Spleen (tissue), 11 donors: ENCODE measurements at regions not wholly inside any gene's neighbourhood (a gene's known extent, or its start where the extent isn't known, plus 50 kb on each side); places are given as distances from the start of the nearest gene placed in this dataset.

Experiments
- DNase-seq: peaks from one replicate; pipeline ENCODE4 v3.0.0-alpha.2; 2020
- H3K27ac ChIP-seq, 8 donors: fragments of 200-600 bp; sonication (generic) in 7 of 8; 1 replicate in 4 of 8; 2 replicates in 4 of 8; pipeline versions ENCODE4 v1.5.0 to v1.8.0; 2016 to 2021; ENCODE audit warnings: inconsistent platforms in 4 of 8, mild to moderate bottlenecking in 4 of 8, moderate library complexity in 1 of 8
- H3K27me3 ChIP-seq, 7 donors: fragments of 200-600 bp; sonication (generic) in 6 of 7; replicated peaks in 1 of 7; 1 replicate in 4 of 7; 2 replicates in 3 of 7; pipeline versions ENCODE4 v1.5.0 to v1.8.0; 2016 to 2021; ENCODE audit warnings: inconsistent platforms in 3 of 7, mild to moderate bottlenecking in 1 of 7
- H3K36me3 ChIP-seq, 6 donors: fragments of 200-600 bp; sonication (generic) in 5 of 6; 1 replicate in 4 of 6; 2 replicates in 2 of 6; pipeline versions ENCODE4 v1.5.0 to v1.8.0; 2016 to 2021; ENCODE audit warnings: inconsistent platforms in 2 of 6
- H3K4me1 ChIP-seq, 6 donors: fragments of 200-600 bp; sonication (generic) in 5 of 6; 1 replicate in 3 of 6; 2 replicates in 3 of 6; pipeline versions ENCODE4 v1.5.0 to v1.8.0; 2016 to 2021; ENCODE audit warnings: inconsistent platforms in 3 of 6
- H3K4me3 ChIP-seq, 8 donors: fragments of 200-600 bp; sonication (generic) in 7 of 8; 1 replicate in 4 of 8; 2 replicates in 4 of 8; pipeline versions ENCODE4 v1.5.0 to v1.8.0; 2016 to 2021; ENCODE audit warnings: inconsistent platforms in 4 of 8, mild to moderate bottlenecking in 4 of 8, moderate library complexity in 2 of 8
- H3K9me3 ChIP-seq, 8 donors: fragments of 200-600 bp; sonication (generic) in 7 of 8; 1 replicate in 4 of 8; 2 replicates in 4 of 8; pipeline versions ENCODE4 v1.5.0 to v1.8.0; 2016 to 2021; ENCODE audit warnings: inconsistent platforms in 4 of 8
- CTCF ChIP-seq, 11 experiments: fragments of 200-600 bp in 7 of 11; fragments of 450-650 bp in 4 of 11; sonication (generic) in 4 of 11; IDR thresholded peaks in 8 of 11; conservative IDR thresholded peaks in 3 of 11; 1 replicate in 7 of 11; 2 replicates in 4 of 11; pipeline versions ENCODE4 v1.4.0 to v1.8.0; 2016 to 2021; ENCODE audit warnings: antibody characterized with exemption in 11 of 11, inconsistent platforms in 4 of 11, mild to moderate bottlenecking in 1 of 11
- POLR2A ChIP-seq, 3 donors: fragments of 450-650 bp; IDR thresholded peaks; one replicate each; pipeline ENCODE4 v1.5.1; 2017; ENCODE audit warnings: antibody characterized with exemption in 3 of 3, mild to moderate bottlenecking in 1 of 3
- POLR2AphosphoS5 ChIP-seq, 3 donors: sonication (generic); formaldehyde crosslinking; IDR thresholded peaks; one replicate each; pipeline ENCODE4 v1.5.1; 2017; ENCODE audit warnings: antibody characterized with exemption in 3 of 3
- WGBS, 5 donors: extraction: QIAGEN DNeasy Blood & Tissue Kit in 3 of 5; methylation state at CpG; one replicate each; pipeline versions ENCODE4 v1.1.5 to v1.1.7; 2013 to 2018; 5-methylcytosine and 5-hydroxymethylcytosine counted together
- intact Hi-C: fragments of 100-400 bp; cut with DNase I; formaldehyde crosslinking; loops from one replicate; pipeline ENCODE4 v1.15.0; 2023; ENCODE audit warnings: low total_unique reads
- donor health status: healthy with polysubstance abuse.
- donor health status: DM: no; HTN: no; CAD: no; lungs with moderate emphysema.
- donor health status: DM: no; HTN: no; CAD: no.
- donor health status: Bipolar disorder and iron deficiency.
- donor health status: healthy.
- donor health status: DM: no; HTN: no; CAD: no.
- donor health status: DM: yes; HTN: yes; CAD: no.

- peak; percentile 83 for DNase-seq
- Histone ChIP-seq H3K27me3 (no peaks in the 10 kb centered on the region), H3K9me3 (no peaks in the 10 kb centered on the region), H3K36me3 (no peaks in the 10 kb centered on the region), H3K4me3 (peak overlapping the region in 1 of 8 donors; percentile 42), H3K27ac (peak overlapping the region in 7 of 8 donors; percentile 44 to 81 (median 76)), H3K4me1 (peaks cover 9 to 69% (median 33%) of the 10 kb centered on the region in 6 donors)
- WGBS, 5 donors: 48 to 71% (median 55%) methylated on average over 13 to 18 of the region's 18 CpGs
- peak in 2 of 3 donors; percentile 37 to 44 for TF ChIP-seq POLR2AphosphoS5 (IDR thresholded peaks at IDR 0.05)
- no peak for TF ChIP-seq CTCF (IDR thresholded peaks at IDR 0.05 in 8 of 11, conservative IDR thresholded peaks at IDR 0.05 in 3 of 11)
- no peak for TF ChIP-seq POLR2A (IDR thresholded peaks at IDR 0.05)
- intact Hi-C loops: no loop called here
Observed at GRCh38 chr9:89655990-89656657, 51.3 kb downstream of the GADD45G start.

DNA sequence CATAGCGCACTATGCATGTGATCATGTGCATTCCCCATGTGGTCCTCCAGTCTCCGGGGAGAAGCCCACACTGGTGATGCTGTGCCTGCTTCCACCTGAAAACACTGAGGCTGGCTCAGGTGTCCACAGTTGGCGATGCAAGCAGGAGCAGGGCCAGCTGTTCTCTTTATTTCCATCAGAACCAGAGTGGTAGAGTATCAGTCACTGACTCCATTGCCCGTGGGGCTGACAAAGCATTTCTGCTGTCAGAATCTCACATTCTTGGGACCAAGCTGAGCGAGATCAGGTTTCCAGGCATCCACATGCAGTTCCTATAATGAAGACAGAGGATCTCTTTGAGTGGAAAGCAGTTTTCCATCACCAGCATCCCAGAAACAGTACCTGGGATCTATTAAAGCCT lies 52.5 kb downstream of the GADD45G start:
- peak overlapping the region in 6 of 8 donors; percentile 61 to 81 (median 77) for H3K27ac ChIP-seq
- H3K4me1 ChIP-seq: peaks cover 16 to 81% (median 43%) of the 10 kb centered on the region in 6 donors
- intact Hi-C loops: no loop called here
- no peaks in the 10 kb centered on the region for H3K36me3 ChIP-seq
- H3K9me3 ChIP-seq: no peaks in the 10 kb centered on the region
- 85 to 95% (median 91%) methylated on average over 4 to 5 of the region's 5 CpGs for WGBS, 5 donors
- H3K27me3 ChIP-seq: no peaks in the 10 kb centered on the region
- DNase-seq: no peak
- TF ChIP-seq POLR2AphosphoS5 (IDR thresholded peaks at IDR 0.05) (no peak), CTCF (IDR thresholded peaks at IDR 0.05 in 8 of 11, conservative IDR thresholded peaks at IDR 0.05 in 3 of 11) (no peak), POLR2A (IDR thresholded peaks at IDR 0.05) (no peak)
- H3K4me3 ChIP-seq: peak overlapping the region in 1 of 8 donors; percentile 42

DNA sequence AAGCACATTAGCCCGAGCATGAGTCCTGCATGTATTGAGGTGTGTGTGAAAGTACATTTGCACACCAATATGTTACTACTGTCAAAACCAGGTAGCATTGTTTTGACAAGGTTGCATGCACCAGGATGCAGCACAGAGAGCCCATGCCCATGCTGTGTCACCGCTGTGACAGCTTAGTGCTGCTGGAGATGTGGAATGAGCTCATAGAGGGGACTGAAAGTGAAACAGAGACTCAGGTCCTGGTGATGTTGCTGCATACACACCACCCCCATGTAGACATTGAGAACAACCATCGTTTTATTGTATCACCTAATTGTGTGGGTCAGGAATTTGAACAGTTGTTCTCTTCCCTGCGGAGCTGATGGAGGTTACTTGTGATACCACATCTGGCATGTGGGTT lies 53.0 kb downstream of the GADD45G start:
- peak; percentile 72 for DNase-seq
- H3K4me1 ChIP-seq: peaks cover 17 to 85% (median 47%) of the 10 kb centered on the region in 6 donors
- 67 to 92% (median 81%) methylated on average over 3 to 4 of the region's 4 CpGs for WGBS, 5 donors
- no peaks in the 10 kb centered on the region for H3K9me3 ChIP-seq
- peak overlapping the region in 1 of 8 donors; percentile 42 for H3K4me3 ChIP-seq
- H3K27ac ChIP-seq: peak overlapping the region in 3 of 8 donors; percentile 76 to 81 (median 78)
- no peaks in the 10 kb centered on the region for H3K36me3 ChIP-seq
- no peaks in the 10 kb centered on the region for H3K27me3 ChIP-seq
- no peak for TF ChIP-seq CTCF (IDR thresholded peaks at IDR 0.05 in 8 of 11, conservative IDR thresholded peaks at IDR 0.05 in 3 of 11)
- no peak for TF ChIP-seq POLR2AphosphoS5 (IDR thresholded peaks at IDR 0.05)
- TF ChIP-seq POLR2A (IDR thresholded peaks at IDR 0.05): no peak
- intact Hi-C loops: no loop called here

DNA sequence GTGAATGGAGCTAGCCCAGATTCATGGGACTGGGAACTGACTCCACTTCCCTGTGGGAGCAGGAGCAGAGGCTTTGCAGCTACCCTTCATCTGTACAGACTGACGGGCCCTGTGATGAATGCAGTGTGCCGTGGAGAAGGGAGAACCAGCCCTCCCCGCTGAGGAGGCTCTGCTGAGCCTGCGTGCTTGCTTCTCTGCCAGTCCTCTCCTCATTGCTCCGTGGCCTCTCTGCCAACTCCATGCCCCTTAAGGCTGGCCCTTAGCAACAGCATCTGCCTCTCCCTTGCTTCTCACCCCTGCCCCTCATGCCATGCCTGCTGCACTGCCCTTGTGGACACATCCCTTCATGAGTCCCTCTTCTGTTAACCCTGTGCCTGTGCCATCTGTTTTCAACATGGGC lies 53.6 kb downstream of the GADD45G start:
- WGBS, 5 donors: 86 to 98% (median 91%) methylated on average over 5 of the region's 5 CpGs

More for the DNA sequence above, 53.6 kb downstream of the GADD45G start:
- peak overlapping the region in 1 of 8 donors; percentile 81 for H3K27ac ChIP-seq
- H3K36me3 ChIP-seq: no peaks in the 10 kb centered on the region
- H3K9me3 ChIP-seq: no peaks in the 10 kb centered on the region
- H3K27me3 ChIP-seq: peaks cover 0 to 4% (median 0%) of the 10 kb centered on the region in 7 donors
- no peak for TF ChIP-seq POLR2A (IDR thresholded peaks at IDR 0.05)
- no peak for TF ChIP-seq CTCF (IDR thresholded peaks at IDR 0.05 in 8 of 11, conservative IDR thresholded peaks at IDR 0.05 in 3 of 11)
- no peak for TF ChIP-seq POLR2AphosphoS5 (IDR thresholded peaks at IDR 0.05)
- DNase-seq: peak; percentile 53
- peaks cover 17 to 92% (median 50%) of the 10 kb centered on the region in 6 donors for H3K4me1 ChIP-seq
- H3K4me3 ChIP-seq: no peak overlapping the region
- intact Hi-C loops: no loop called here
